A549 (cell line): ENCODE measurements at regions not wholly inside any gene's neighbourhood (a gene's known extent, or its start where the extent isn't known, plus 50 kb on each side); places are given as distances from the start of the nearest gene placed in this dataset.
A peak's percentile ranks its signal among the peaks of the same experiment; 100 is the strongest.

ENCODE experiments used
- ATAC-seq, 2 experiments: fragments of 200-7000 bp in 1 of 2; fragments of >200 bp in 1 of 2; cut with Nextera tagmentation in 1 of 2; cut with Tn5 transposase in 1 of 2; 3 replicates each; pipeline versions ENCODE4 v1.8.0 to v1.9.1; 2018 to 2020; ENCODE audit warnings: mild to moderate bottlenecking in 1 of 2, moderate library complexity in 1 of 2
- CTCF ChIA-PET: fragments of 300-600 bp; sonication (Branson Sonifier 250); formaldehyde crosslinking; extraction: SDS; loops from one replicate; lab custom pipeline; 2021; ENCODE audit warnings: antibody characterized with exemption, inconsistent platforms; lab: Yijun Ruan, JAX
- POLR2A ChIA-PET: fragments of 350-600 bp; formaldehyde crosslinking; extraction: SDS; loops from one replicate; lab custom pipeline; 2021; ENCODE audit warnings: antibody characterized with exemption, inconsistent platforms; lab: Yijun Ruan, JAX
- DNase-seq, 2 experiments: peaks; one replicate each; pipeline versions ENCODE4 v3.0.0 to v3.0.0-alpha.2; 2011 to 2016; ENCODE audit warnings: low read depth in 1 of 2, low spot score in 1 of 2
- FAIRE-seq: peaks from 2 replicates; lab custom pipeline; 2011; peaks lifted over from hg19 to GRCh38; lab: Jason Lieb, UNC
- H3K27ac ChIP-seq, 2 experiments: fragments of >200 bp; sonication (Bioruptor Twin); formaldehyde crosslinking; 3 replicates each; pipeline ENCODE4 v1.5.1; 2016 to 2017
- H3K4me1 ChIP-seq: fragments of >200 bp; sonication (Bioruptor Twin); formaldehyde crosslinking; 3 replicates; pipeline ENCODE4 v1.6.1; 2016
- H3K4me2 ChIP-seq: fragments of >200 bp; sonication (Bioruptor Twin); formaldehyde crosslinking; 3 replicates; pipeline ENCODE4 v1.6.1; 2016
- H3K4me3 ChIP-seq: fragments of >200 bp; sonication (Bioruptor Twin); formaldehyde crosslinking; 3 replicates; pipeline ENCODE4 v1.5.1; 2016
- H3K9me3 ChIP-seq: fragments of >200 bp; sonication (Bioruptor Twin); formaldehyde crosslinking; 3 replicates; pipeline ENCODE4 v1.6.1; 2016
- ATOH8 ChIP-seq: fragments of 250-450 bp; sonication (Bioruptor Pico); IDR thresholded peaks from 2 replicates; pipeline ENCODE4 v1.5.0; 2020; ENCODE audit warnings: low read depth, mild to moderate bottlenecking, moderate library complexity
- BHLHE40 ChIP-seq: IDR thresholded peaks from 2 replicates; pipeline ENCODE4 v1.6.1; 2012; ENCODE audit warnings: low read depth, low read length, inconsistent platforms
- E2F6 ChIP-seq: IDR thresholded peaks from 2 replicates; pipeline ENCODE4 v1.6.1; 2012; ENCODE audit warnings: low read depth, borderline replicate concordance
- EHMT2 ChIP-seq: fragments of 200-600 bp; sonication (generic); IDR thresholded peaks from 2 replicates; pipeline ENCODE4 v1.6.1; 2016; ENCODE audit warnings: antibody characterized with exemption, low read depth, mild to moderate bottlenecking, moderate library complexity
- FOSL2 ChIP-seq, 2 experiments: fragments of 450-650 bp in 1 of 2; fragments of >200 bp in 1 of 2; sonication (Bioruptor Twin) in 1 of 2; formaldehyde crosslinking; IDR thresholded peaks; 2 replicates each; pipeline versions ENCODE4 v1.5.0 to v1.6.1; 2016 to 2020; ENCODE audit warnings: mild to moderate bottlenecking in 1 of 2, moderate library complexity in 1 of 2
- FOXS1 ChIP-seq: fragments of 250-450 bp; sonication (Bioruptor Pico); IDR thresholded peaks from 2 replicates; pipeline ENCODE4 v1.5.0; 2020; ENCODE audit warnings: mild to moderate bottlenecking, moderate library complexity
- HES2 ChIP-seq: fragments of >200 bp; sonication (Bioruptor Twin); formaldehyde crosslinking; IDR thresholded peaks from 2 replicates; pipeline ENCODE4 v1.6.1; 2016
- JUN ChIP-seq, 2 experiments: fragments of >200 bp; sonication (Bioruptor Twin); formaldehyde crosslinking; IDR thresholded peaks; 2 replicates in 1 of 2; 3 replicates in 1 of 2; pipeline ENCODE4 v1.6.1; 2016 to 2017
- JUNB ChIP-seq: fragments of >200 bp; sonication (Bioruptor Twin); formaldehyde crosslinking; IDR thresholded peaks from 2 replicates; pipeline ENCODE4 v1.6.1; 2016
- KDM1A ChIP-seq: fragments of 200-600 bp; sonication (generic); IDR thresholded peaks from 2 replicates; pipeline ENCODE4 v1.6.1; 2016; ENCODE audit warnings: low read depth, mild to moderate bottlenecking
- MAZ ChIP-seq: fragments of 150-350 bp; IDR thresholded peaks from 2 replicates; pipeline ENCODE4 v1.6.1; 2014; ENCODE audit warnings: antibody characterized with exemption, low read depth, low read length, borderline replicate concordance
- NFE2L2 ChIP-seq: fragments of 150-350 bp; conservative IDR thresholded peaks from 2 replicates; pipeline ENCODE4 v1.6.1; 2014; ENCODE audit warnings: low read length
- NR3C1 ChIP-seq: fragments of >200 bp; sonication (Bioruptor Twin); formaldehyde crosslinking; IDR thresholded peaks from 3 replicates; pipeline ENCODE4 v1.6.1; 2017
- RAD21 ChIP-seq, 2 experiments: fragments of >200 bp in 1 of 2; sonication (Bioruptor Twin) in 1 of 2; formaldehyde crosslinking in 1 of 2; IDR thresholded peaks in 1 of 2; conservative IDR thresholded peaks in 1 of 2; 2 replicates in 1 of 2; 3 replicates in 1 of 2; pipeline ENCODE4 v1.6.1; 2012 to 2018; ENCODE audit warnings: inconsistent platforms in 1 of 2
- RARB ChIP-seq: fragments of 250-450 bp; sonication (Bioruptor Pico); IDR thresholded peaks from 2 replicates; pipeline ENCODE4 v1.8.0; 2021; ENCODE audit warnings: mild to moderate bottlenecking, moderate library complexity
- RCOR1 ChIP-seq: fragments of 150-350 bp; IDR thresholded peaks from 2 replicates; pipeline ENCODE4 v1.6.1; 2014; ENCODE audit warnings: antibody characterized with exemption, low read length, low read depth
- SMC3 ChIP-seq: fragments of >200 bp; sonication (Bioruptor Twin); formaldehyde crosslinking; IDR thresholded peaks from 3 replicates; pipeline ENCODE4 v1.6.1; 2018; ENCODE audit warnings: inconsistent platforms
- SREBF2 ChIP-seq: fragments of 450-650 bp; IDR thresholded peaks from 2 replicates; pipeline ENCODE4 v1.6.1; 2014; ENCODE audit warnings: mild to moderate bottlenecking, moderate library complexity
- TFCP2L1 ChIP-seq: fragments of 250-450 bp; sonication (Bioruptor Pico); IDR thresholded peaks from 2 replicates; pipeline ENCODE4 v1.5.0; 2021; ENCODE audit warnings: mild to moderate bottlenecking
- TP53 ChIP-seq: fragments of 250-450 bp; sonication (Bioruptor Pico); IDR thresholded peaks from 2 replicates; pipeline ENCODE4 v1.5.0; 2021; ENCODE audit warnings: mild to moderate bottlenecking, moderate library complexity
- ZFP36 ChIP-seq: fragments of 450-650 bp; IDR thresholded peaks from 2 replicates; pipeline ENCODE4 v1.6.1; 2014; ENCODE audit warnings: borderline replicate concordance; ENCODE audit not compliant: partially characterized antibody
- ZNF302 ChIP-seq: fragments of 250-450 bp; sonication (Bioruptor Pico); IDR thresholded peaks from 2 replicates; pipeline ENCODE4 v1.9.0; 2021; ENCODE audit warnings: inconsistent platforms, mild to moderate bottlenecking, moderate library complexity
- ZSCAN20 ChIP-seq: fragments of 250-450 bp; sonication (Bioruptor Pico); IDR thresholded peaks from 2 replicates; pipeline ENCODE4 v1.8.0; 2022; ENCODE audit warnings: mild to moderate bottlenecking, moderate library complexity
- WGBS: methylation state at CpG from one replicate; pipeline ENCODE4 v1.1.6; 2017; ENCODE audit errors: missing lambda C conversion rate; 5-methylcytosine and 5-hydroxymethylcytosine counted together
- TF ChIP-seq, protein P1 (sequence below): fragments of 200-600 bp; sonication (generic); IDR thresholded peaks from 2 replicates; pipeline ENCODE4 v1.6.1; 2016; ENCODE audit warnings: antibody characterized with exemption, mild to moderate bottlenecking, moderate library complexity
- TF ChIP-seq, protein P2 (sequence below): IDR thresholded peaks from 2 replicates; pipeline ENCODE4 v1.6.1; 2012

DNA sequence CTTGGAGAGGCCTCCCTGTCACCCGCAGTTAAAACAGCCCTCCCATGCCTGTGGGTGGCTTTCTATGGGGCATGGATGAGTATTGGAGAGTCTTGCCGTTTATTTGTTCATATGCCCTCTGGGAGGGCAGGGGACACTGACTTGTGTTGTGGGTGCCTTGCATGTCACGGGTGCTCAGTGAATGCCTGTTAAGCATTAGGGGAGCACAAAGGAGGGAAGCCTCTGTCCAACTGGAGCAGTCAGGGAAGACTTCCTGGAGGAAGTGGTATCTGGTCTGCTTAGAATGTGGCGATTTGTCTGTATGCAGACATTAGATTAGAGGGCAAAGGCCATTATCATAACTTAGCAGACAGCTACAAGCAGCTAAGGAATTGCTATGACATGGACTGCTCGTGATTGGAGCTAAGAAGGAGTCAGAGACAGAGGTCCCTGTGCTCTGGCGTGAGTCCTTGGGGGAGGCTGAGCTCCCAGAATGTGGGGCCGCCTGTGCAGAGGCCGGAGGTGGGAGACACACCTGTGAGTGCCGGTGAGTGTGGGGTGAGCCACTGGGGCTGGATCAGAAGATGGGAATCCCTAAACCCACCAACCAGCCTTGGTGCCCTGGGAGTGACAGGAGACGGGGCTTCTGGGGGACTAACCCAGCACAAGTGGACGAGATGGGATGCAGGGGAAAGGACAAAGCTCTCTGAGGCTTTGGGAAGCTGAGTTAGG lies 286.1 kb downstream of the SEC14L1 start:
- ATAC-seq = no peak
- Histone ChIP-seq H3K4me3 (no peak overlapping the region), H3K4me2 (peak overlapping the region; percentile 78), H3K9me3 (no peaks in the 10 kb centered on the region), H3K27ac (peak overlapping the region; percentile 75 to 95), H3K4me1 (peaks cover 93% of the 10 kb centered on the region)
- ChIA-PET POLR2A (interaction anchor here (1.3 kb wide), 1 partner anchor 532 kb away, joined by 5 read pairs; the partner anchor contains the start of gene TNRC6C), CTCF (interaction anchor here (0.6 to 18.7 kb wide), 15 partner anchors 10 to 198 kb away, joined by 3 to 198 read pairs (median 7); no protein-coding TSS in a partner anchor)
- no peak for DNase-seq
- WGBS = 55% methylated on average over 11 of the region's 11 CpGs
- FAIRE-seq = no peak
- TF ChIP-seq TFCP2L1 (CRISPR knock-in tag) = 0 out of 2 replicates have a peak, but pooled peaks have one; percentile 71
- no peak for TF ChIP-seq TP53 (CRISPR knock-in tag)
- TF ChIP-seq NR3C1 = no peak
- TF ChIP-seq KDM1A = peak; percentile 79; the same call in 1 of the 2 replicates
- TF ChIP-seq ZFP36 = peak; percentile 99

- no peaks in the 10 kb centered on the region for H3K9me3 ChIP-seq
- peak overlapping the region; percentile 78 for H3K4me2 ChIP-seq
- ATAC-seq = peak; percentile 20 to 32; a peak in 5 of 6 replicates
- H3K4me3 ChIP-seq = no peak overlapping the region
- TF ChIP-seq KDM1A (no peak), BHLHE40 (no peak), NFE2L2 (no peak), E2F6 (no peak), EHMT2 (no peak), ZSCAN20 (CRISPR knock-in tag) (no peak), SMC3 (peak; percentile 28; the same call in 1 of the 3 replicates), FOSL2 (IDR thresholded peaks at IDR 0.05) (peak; percentile 68), FOSL2 (CRISPR knock-in tag; IDR thresholded peaks at IDR 0.05) (peak; percentile 78), JUN (IDR thresholded peaks at IDR 0.05) (no peak; a peak in 1 of 5 replicates), ZFP36 (no peak), ZNF302 (CRISPR knock-in tag) (no peak), SREBF2 (no peak), RARB (CRISPR knock-in tag) (no peak), HES2 (no peak), RAD21 (conservative IDR thresholded peaks at IDR 0.05 in 1 of 2, IDR thresholded peaks at IDR 0.05 in 1 of 2) (no peak), JUNB (no peak), ATOH8 (CRISPR knock-in tag) (no peak), FOXS1 (CRISPR knock-in tag) (no peak), RCOR1 (no peak), MAZ (no peak)
- TF ChIP-seq, protein P1, sequence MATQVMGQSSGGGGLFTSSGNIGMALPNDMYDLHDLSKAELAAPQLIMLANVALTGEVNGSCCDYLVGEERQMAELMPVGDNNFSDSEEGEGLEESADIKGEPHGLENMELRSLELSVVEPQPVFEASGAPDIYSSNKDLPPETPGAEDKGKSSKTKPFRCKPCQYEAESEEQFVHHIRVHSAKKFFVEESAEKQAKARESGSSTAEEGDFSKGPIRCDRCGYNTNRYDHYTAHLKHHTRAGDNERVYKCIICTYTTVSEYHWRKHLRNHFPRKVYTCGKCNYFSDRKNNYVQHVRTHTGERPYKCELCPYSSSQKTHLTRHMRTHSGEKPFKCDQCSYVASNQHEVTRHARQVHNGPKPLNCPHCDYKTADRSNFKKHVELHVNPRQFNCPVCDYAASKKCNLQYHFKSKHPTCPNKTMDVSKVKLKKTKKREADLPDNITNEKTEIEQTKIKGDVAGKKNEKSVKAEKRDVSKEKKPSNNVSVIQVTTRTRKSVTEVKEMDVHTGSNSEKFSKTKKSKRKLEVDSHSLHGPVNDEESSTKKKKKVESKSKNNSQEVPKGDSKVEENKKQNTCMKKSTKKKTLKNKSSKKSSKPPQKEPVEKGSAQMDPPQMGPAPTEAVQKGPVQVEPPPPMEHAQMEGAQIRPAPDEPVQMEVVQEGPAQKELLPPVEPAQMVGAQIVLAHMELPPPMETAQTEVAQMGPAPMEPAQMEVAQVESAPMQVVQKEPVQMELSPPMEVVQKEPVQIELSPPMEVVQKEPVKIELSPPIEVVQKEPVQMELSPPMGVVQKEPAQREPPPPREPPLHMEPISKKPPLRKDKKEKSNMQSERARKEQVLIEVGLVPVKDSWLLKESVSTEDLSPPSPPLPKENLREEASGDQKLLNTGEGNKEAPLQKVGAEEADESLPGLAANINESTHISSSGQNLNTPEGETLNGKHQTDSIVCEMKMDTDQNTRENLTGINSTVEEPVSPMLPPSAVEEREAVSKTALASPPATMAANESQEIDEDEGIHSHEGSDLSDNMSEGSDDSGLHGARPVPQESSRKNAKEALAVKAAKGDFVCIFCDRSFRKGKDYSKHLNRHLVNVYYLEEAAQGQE = 0 out of 2 replicates have a peak, but pooled peaks have one; percentile 36
- TF ChIP-seq, protein P2, sequence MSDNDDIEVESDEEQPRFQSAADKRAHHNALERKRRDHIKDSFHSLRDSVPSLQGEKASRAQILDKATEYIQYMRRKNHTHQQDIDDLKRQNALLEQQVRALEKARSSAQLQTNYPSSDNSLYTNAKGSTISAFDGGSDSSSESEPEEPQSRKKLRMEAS = peak; percentile 52
- TF ChIP-seq, all 56 proteins: peak for 4
- Histone ChIP-seq H3K27ac (peak overlapping the region; percentile 75 to 95), H3K4me1 (peaks cover 86% of the 10 kb centered on the region)
- peak in 1 of 2 experiments; percentile 61 for DNase-seq
- FAIRE-seq = no peak
- CTCF ChIA-PET = interaction anchor here (0.6 to 18.7 kb wide), 15 partner anchors 11 to 198 kb away, joined by 3 to 198 read pairs (median 4); no protein-coding TSS in a partner anchor
- POLR2A ChIA-PET = interaction anchor here (1.3 kb wide), 1 partner anchor 531 kb away, joined by 5 read pairs; the partner anchor contains the start of gene TNRC6C
- WGBS = 7% methylated on average over 10 of the region's 14 CpGs
Measured at GRCh38 chr17:77427391-77427991, 286.7 kb downstream of the SEC14L1 start.
